ENCODE measurements at regions not wholly inside any gene's neighbourhood (a gene's known extent, or its start where the extent isn't known, plus 50 kb on each side); places are given as distances from the start of the nearest gene placed in this dataset.
"Not testable (repeated sequence)": the region's sequence is repeated elsewhere in the genome, so short reads cannot be mapped to it uniquely, and the experiment has no call there.

- DNase-seq (ENCODE audit: low read depth) = no peak
These were observed 185.9 kb upstream of the G2E3 start for GRCh38 chr14:30373053-30373452.

- no peak for DNase-seq (ENCODE audit: low read depth)
These were observed 185.4 kb upstream of the G2E3 start for GRCh38 chr14:30373526-30373925.

- peak; percentile 61 for DNase-seq (ENCODE audit: low read depth)
These were observed 183.6 kb upstream of the G2E3 start for GRCh38 chr14:30375296-30375892.

- no peak for DNase-seq (ENCODE audit: low read depth)
These were observed 177.0 kb upstream of the G2E3 start for GRCh38 chr14:30381861-30382480.

- DNase-seq (ENCODE audit: low read depth) = no peak
These were observed 173.0 kb upstream of the G2E3 start for GRCh38 chr14:30385925-30386324.

GRCh38 chr14:30387871-30388270 lies 171.1 kb upstream of the G2E3 start:
- no peak for DNase-seq (ENCODE audit: low read depth)

GRCh38 chr14:30389134-30389876 lies 169.7 kb upstream of the G2E3 start:
- DNase-seq (ENCODE audit: low read depth) = no peak

GRCh38 chr14:30389877-30390385 lies 169.0 kb upstream of the G2E3 start:
- DNase-seq (ENCODE audit: low read depth) = no peak

GRCh38 chr14:30395065-30395464 lies 163.9 kb upstream of the G2E3 start:
- no peak for DNase-seq (ENCODE audit: low read depth)

- no peak for DNase-seq (ENCODE audit: low read depth)
These were observed 156.1 kb upstream of the G2E3 start for GRCh38 chr14:30402846-30403245.

GRCh38 chr14:30403791-30404190 lies 155.2 kb upstream of the G2E3 start:
- DNase-seq (ENCODE audit: low read depth) = no peak

GRCh38 chr14:30409508-30410015 lies 149.4 kb upstream of the G2E3 start:
- not testable (repeated sequence) for DNase-seq (ENCODE audit: low read depth)

GRCh38 chr14:30410986-30411385 lies 148.0 kb upstream of the G2E3 start:
- no peak for DNase-seq (ENCODE audit: low read depth)

- DNase-seq (ENCODE audit: low read depth) = not testable (repeated sequence)
These were observed 145.8 kb upstream of the G2E3 start for GRCh38 chr14:30413184-30413583.

GRCh38 chr14:30417121-30417520 lies 141.8 kb upstream of the G2E3 start:
- DNase-seq (ENCODE audit: low read depth) = no peak

- no peak for DNase-seq (ENCODE audit: low read depth)
These were observed 141.0 kb upstream of the G2E3 start for GRCh38 chr14:30417999-30418398.

GRCh38 chr14:30419037-30419436 lies 139.9 kb upstream of the G2E3 start:
- DNase-seq (ENCODE audit: low read depth) = no peak

GRCh38 chr14:30420515-30420914 lies 138.4 kb upstream of the G2E3 start:
- no peak for DNase-seq (ENCODE audit: low read depth)

GRCh38 chr14:30426463-30426862 lies 132.5 kb upstream of the G2E3 start:
- DNase-seq (ENCODE audit: low read depth) = no peak

- no peak for DNase-seq (ENCODE audit: low read depth)
These were observed 131.6 kb upstream of the G2E3 start for GRCh38 chr14:30427401-30427800.

- DNase-seq (ENCODE audit: low read depth) = no peak
These were observed 131.1 kb upstream of the G2E3 start for GRCh38 chr14:30427846-30428245.

GRCh38 chr14:30431552-30431951 lies 127.4 kb upstream of the G2E3 start:
- no peak for DNase-seq (ENCODE audit: low read depth)

GRCh38 chr14:30440961-30441360 lies 118.0 kb upstream of the G2E3 start:
- DNase-seq (ENCODE audit: low read depth) = peak; percentile 29
